GM12873 (cell line): ENCODE measurements at regions not wholly inside any gene's neighbourhood (a gene's known extent, or its start where the extent isn't known, plus 50 kb on each side); places are given as distances from the start of the nearest gene placed in this dataset.

Experiments
- TF ChIP-seq, protein P1 (sequence below): IDR thresholded peaks from 2 replicates; pipeline ENCODE4 v1.5.1; 2012; ENCODE audit warnings: low read depth, mild to moderate bottlenecking, moderate library complexity, low read length, control low read depth; ENCODE audit not compliant: insufficient read depth; ENCODE audit errors: missing control alignments

DNA sequence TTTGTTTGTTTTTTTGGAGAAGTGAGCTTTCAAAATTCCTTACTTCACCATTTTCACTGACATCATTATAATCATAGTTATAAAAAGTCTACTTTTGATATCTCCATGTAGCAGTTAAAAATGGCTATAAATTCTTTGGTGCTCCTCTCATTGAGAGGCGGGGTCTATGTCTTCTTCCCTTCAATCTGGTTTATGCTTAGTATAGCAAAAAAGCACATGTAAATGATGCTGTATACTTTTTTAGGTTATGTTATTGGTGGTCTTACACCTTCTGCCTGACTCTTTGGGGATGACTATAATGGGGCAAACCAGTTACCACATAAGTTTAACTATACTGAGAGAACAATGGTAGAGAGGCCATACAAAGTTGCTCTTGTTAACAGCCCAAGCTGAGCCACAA, 289.6 kb downstream of the EPM2A start:
- TF ChIP-seq, protein P1, sequence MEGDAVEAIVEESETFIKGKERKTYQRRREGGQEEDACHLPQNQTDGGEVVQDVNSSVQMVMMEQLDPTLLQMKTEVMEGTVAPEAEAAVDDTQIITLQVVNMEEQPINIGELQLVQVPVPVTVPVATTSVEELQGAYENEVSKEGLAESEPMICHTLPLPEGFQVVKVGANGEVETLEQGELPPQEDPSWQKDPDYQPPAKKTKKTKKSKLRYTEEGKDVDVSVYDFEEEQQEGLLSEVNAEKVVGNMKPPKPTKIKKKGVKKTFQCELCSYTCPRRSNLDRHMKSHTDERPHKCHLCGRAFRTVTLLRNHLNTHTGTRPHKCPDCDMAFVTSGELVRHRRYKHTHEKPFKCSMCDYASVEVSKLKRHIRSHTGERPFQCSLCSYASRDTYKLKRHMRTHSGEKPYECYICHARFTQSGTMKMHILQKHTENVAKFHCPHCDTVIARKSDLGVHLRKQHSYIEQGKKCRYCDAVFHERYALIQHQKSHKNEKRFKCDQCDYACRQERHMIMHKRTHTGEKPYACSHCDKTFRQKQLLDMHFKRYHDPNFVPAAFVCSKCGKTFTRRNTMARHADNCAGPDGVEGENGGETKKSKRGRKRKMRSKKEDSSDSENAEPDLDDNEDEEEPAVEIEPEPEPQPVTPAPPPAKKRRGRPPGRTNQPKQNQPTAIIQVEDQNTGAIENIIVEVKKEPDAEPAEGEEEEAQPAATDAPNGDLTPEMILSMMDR: no peak

DNA sequence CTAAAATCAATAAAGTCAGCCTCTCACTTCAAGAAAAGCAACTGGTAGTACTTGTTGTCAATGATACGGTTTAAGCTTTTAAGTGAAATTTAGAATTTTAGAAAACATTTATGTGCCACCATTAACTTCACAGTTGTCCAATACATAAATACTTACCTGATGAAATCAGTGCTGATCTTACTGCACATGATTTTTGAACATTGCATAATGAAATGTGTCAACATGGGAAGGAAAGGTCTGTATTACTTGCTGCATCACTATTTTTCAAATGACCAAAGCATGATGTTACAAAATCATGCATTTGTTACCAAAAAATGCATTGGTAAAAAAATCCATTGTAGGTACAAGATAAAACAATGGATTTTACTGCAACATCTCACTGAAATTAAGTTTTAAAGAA, 284.3 kb downstream of the EPM2A start:
- TF ChIP-seq, protein P1: no peak

DNA sequence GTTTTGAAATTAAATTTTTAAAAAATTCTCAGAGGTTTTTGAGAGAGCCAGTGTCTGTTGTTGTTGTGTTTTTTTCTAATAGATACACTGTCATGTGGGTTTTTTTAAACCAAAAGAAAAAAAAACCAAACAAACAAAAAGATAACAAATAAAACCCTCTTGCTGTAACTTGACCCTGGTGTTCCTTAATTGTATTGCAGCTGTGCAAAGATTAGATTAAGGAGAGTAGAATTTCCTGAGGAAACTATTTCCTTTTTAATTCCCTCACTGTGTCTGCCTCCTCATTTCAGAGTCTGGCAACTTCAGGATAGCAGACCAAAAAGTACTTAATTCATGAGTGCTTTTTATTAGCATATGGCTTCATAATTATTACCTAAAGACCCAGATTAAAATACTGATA, 281.9 kb downstream of the EPM2A start:
- TF ChIP-seq, protein P1: no peak

DNA sequence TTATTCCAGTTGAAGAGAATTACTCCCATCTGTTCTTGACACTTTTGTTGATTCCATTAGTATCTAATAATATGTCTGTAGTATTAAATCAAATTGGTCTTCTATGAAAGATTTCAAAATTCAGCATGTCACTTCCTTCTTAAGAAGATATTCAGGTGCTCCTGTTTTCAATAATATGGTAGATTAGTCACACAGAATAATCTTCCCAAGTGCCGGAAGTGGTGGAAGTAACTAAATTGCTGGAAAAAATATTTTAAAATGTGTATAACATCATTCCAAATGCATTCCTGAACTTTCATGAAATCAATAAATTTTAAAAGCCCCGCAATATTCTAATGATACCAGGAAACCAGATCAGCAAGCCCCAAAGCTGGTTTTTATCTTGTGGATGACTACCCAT, 281.3 kb downstream of the EPM2A start:
- TF ChIP-seq, protein P1: no peak

DNA sequence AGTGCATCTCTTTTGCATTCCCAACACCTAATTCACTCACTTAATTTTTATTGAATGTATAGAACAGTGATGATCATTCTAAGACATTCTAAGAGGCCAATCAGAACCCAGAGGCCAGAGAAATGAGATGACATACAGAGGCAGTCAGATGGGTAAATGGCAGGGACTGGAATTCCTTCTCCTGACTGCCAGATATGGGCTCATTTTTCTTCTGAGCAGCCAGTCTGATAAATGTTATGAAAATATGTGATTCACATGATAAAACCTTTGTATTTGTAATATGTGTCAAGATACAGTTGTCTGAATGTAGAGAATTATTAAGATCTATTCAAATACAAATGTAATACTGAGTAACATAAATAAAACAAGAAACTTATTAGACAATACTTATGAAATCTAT, 277.8 kb downstream of the EPM2A start:
- TF ChIP-seq, protein P1: no peak

DNA sequence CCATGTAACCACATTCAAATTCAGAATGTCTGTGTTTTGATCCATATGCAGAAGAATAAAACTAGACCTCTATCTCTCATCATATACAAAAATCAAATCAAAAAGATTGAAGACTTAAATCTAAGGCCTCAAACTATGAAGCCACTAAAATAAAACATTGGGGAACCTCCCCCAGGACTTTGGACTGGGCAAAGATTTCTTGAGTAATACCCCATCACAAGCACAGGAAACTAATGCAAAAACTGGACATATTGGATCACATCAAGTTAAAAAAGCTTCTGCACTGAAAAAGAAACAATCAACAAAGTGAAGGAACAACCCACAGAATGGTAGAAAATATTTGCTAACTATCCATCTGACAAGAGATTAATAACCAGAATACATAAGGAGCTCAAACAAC, 266.8 kb downstream of the EPM2A start:
- TF ChIP-seq, protein P1: no peak

DNA sequence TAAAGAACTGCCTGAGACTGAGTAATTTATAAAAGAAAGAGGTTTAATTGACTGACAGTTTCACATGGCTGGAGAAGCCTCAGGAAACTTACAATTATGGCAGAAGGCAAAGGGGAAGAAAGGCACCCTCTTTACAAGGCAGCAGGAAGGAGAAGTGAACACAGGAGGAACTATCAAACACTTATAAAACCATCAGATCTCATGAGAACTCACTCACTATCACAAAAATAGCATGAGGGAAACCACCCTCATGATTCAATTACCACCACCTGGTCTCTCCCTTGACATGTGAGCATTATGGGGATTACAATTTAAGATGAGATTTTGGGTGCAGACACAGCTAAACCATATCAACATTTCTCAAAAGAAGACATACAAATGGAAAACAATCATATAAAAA, 266.3 kb downstream of the EPM2A start:
- TF ChIP-seq, protein P1: no peak
